ENCODE measurements at regions not wholly inside any gene's neighbourhood (a gene's known extent, or its start where the extent isn't known, plus 50 kb on each side); places are given as distances from the start of the nearest gene placed in this dataset.

GRCh38 chr7:119344466-119344865, 928.5 kb upstream of the KCND2 start:
- TF ChIP-seq POLR2A (IDR thresholded peaks at IDR 0.05) (no peak), CTCF (IDR thresholded peaks at IDR 0.05) (no peak)
